KOPT-K1 (cell line): ENCODE measurements at regions not wholly inside any gene's neighbourhood (a gene's known extent, or its start where the extent isn't known, plus 50 kb on each side); places are given as distances from the start of the nearest gene placed in this dataset.

ENCODE experiments used
- H3K27ac ChIP-seq: fragments of 200-600 bp; sonication (generic); 2 replicates; pipeline ENCODE4 v1.5.1; 2016; ENCODE audit warnings: antibody characterized with exemption, mild to moderate bottlenecking, low read depth, low read length; ENCODE audit not compliant: poor library complexity, severe bottlenecking
- H3K36me3 ChIP-seq: fragments of 200-600 bp; sonication (generic); 2 replicates; pipeline ENCODE4 v1.5.1; 2017; ENCODE audit warnings: antibody characterized with exemption, mild to moderate bottlenecking, low read length, moderate library complexity; ENCODE audit not compliant: insufficient read depth
- H3K9me3 ChIP-seq: fragments of 200-600 bp; sonication (generic); 2 replicates; pipeline ENCODE4 v1.5.1; 2017; ENCODE audit warnings: antibody characterized with exemption, low read length, mild to moderate bottlenecking; ENCODE audit not compliant: insufficient read depth, poor library complexity, severe bottlenecking

- Histone ChIP-seq H3K9me3 (no peaks in the 10 kb centered on the region), H3K27ac (no peak overlapping the region), H3K36me3 (no peaks in the 10 kb centered on the region)
These were observed 764.0 kb upstream of the CITED2 start for GRCh38 chr6:140138311-140139010.

GRCh38 chr6:140134224-140134623 lies 759.8 kb upstream of the CITED2 start:
- Histone ChIP-seq H3K9me3 (peaks cover under 1% of the 10 kb centered on the region), H3K27ac (no peak overlapping the region), H3K36me3 (no peaks in the 10 kb centered on the region)

- Histone ChIP-seq H3K36me3 (no peaks in the 10 kb centered on the region), H3K27ac (no peak overlapping the region)
These were observed 755.6 kb upstream of the CITED2 start for GRCh38 chr6:140130074-140130473.

GRCh38 chr6:140124498-140124897 lies 750.0 kb upstream of the CITED2 start:
- Histone ChIP-seq H3K36me3 (no peaks in the 10 kb centered on the region), H3K27ac (no peak overlapping the region), H3K9me3 (peaks cover 12% of the 10 kb centered on the region)

More at GRCh38 chr6:140130074-140130473, 755.6 kb upstream of the CITED2 start:
- peaks cover 12% of the 10 kb centered on the region for H3K9me3 ChIP-seq

DNA sequence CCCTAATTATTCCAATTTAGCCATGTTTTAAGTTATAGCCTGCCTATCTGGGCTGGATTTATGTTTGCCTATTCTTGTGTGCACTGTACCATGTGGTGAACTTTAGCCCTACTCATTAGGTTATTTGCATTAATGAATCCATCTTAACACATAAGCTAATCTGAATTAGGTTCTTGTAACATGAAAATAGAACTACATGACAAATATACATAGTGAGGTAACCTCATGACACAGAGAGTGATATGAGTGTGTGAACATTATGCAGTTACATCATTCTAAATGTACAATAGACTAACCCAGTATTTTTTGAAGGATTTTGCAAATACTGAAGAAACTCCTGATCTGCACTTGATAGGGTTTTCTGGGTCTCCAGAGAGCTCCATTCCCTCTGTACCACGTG lies 733.7 kb upstream of the CITED2 start:
- H3K27ac ChIP-seq, result no peak overlapping the region
- H3K36me3 ChIP-seq, result no peaks in the 10 kb centered on the region
- H3K9me3 ChIP-seq, result no peaks in the 10 kb centered on the region

DNA sequence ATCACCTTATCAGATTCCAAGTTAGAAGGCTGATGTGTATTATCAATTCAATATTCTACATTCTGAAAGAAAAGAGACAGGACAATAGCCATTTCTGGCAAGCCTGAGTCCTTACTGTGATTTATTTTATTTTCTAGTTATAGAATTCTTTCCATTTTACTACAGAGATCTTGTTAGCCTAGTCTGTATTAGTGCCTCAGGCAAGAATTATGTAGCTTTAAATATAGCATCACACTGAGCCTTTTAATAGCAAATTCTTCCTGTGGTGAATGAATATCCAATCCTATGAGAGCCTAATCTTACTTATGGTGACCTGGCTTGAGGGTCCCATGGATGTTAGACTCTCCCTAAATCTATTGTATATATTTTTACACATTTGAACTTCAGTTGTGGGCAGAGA lies 732.8 kb upstream of the CITED2 start:
- Histone ChIP-seq H3K27ac (no peak overlapping the region), H3K9me3 (no peaks in the 10 kb centered on the region), H3K36me3 (no peaks in the 10 kb centered on the region)

DNA sequence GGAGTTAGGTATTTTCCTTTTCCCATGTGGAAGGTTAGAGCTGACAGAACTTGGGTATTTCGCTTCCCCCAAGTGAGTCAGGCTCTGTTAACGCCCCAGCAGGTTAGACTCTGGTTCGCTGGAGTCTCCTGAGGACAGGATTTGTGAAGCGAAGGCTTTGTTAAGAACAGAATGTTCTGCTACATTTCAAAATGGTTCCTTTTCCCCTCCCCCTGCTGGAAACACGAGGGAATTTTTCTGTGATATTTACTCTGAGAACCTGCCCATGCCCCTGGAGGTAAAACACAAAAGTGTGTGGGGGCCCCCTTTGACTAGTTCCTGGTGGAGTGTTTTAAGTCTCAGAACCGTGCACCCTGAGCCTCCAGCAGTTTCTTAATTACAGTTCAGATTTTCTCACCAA lies 731.4 kb upstream of the CITED2 start:
- Histone ChIP-seq H3K36me3 (no peaks in the 10 kb centered on the region), H3K27ac (no peak overlapping the region), H3K9me3 (no peaks in the 10 kb centered on the region)

DNA sequence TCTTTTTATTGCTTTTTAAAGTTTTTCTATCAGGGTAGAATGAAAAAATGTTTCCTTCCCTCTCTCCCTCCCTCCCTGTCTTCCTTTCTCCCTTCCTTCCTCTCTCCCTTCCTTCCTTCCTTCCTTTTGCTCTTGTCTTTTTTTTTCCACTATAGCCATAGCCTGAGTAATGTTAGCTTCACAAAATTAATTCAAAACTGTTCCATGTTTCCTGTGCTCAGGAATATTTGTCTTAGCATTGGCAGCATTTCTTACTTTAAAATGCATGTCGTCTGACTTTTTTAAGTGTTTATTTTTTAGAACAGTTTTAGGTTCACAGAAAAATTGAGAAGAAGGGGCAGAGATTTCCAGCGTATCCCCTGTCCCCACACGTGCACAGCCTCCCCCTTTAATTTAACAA lies 730.8 kb upstream of the CITED2 start:
- Histone ChIP-seq H3K27ac (no peak overlapping the region), H3K36me3 (no peaks in the 10 kb centered on the region), H3K9me3 (no peaks in the 10 kb centered on the region)

DNA sequence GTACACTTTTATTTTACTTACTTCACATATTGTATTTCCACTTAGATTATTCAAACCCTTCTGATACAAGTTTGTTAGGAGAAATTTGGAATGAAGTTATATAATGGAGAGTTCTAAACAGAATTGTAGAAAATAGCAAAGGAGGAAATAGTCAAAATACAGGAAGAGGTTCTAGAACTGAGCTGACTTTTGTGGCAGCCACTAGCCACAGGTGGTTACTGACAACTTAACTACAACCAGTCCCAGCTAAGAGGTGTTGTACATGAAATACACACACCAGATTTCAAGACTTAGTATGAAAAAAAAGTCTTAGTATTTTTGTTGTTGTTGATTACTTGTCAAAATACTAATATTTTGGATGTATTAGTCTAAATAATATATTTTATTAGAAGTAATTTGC lies 727.4 kb upstream of the CITED2 start:
- no peaks in the 10 kb centered on the region for H3K36me3 ChIP-seq
- no peaks in the 10 kb centered on the region for H3K9me3 ChIP-seq
- H3K27ac ChIP-seq, result no peak overlapping the region

DNA sequence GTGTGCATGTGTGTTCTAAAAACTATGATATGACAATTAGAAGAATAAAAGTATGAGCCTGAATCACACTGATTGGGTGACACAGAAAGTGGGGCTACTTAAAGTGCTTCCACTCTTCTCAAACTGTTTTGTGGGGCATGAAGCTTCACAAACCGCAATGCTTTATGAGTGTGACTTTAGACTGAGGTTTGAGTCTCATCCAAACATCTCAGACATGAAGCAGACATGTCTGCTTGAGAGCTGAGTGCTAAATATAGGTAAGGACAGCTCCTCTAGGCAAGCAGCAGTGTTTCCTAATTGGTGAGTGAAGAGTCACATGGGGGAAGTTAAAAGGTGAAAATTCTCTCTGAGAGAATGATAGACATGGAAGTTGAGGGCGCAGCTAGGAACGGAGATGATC lies 726.9 kb upstream of the CITED2 start:
- H3K36me3 ChIP-seq, result no peaks in the 10 kb centered on the region
- no peak overlapping the region for H3K27ac ChIP-seq

GRCh38 chr6:140095532-140095931 lies 721.1 kb upstream of the CITED2 start:
- Histone ChIP-seq H3K9me3 (no peaks in the 10 kb centered on the region), H3K27ac (no peak overlapping the region), H3K36me3 (no peaks in the 10 kb centered on the region)

More for the DNA sequence above, 726.9 kb upstream of the CITED2 start:
- no peaks in the 10 kb centered on the region for H3K9me3 ChIP-seq

GRCh38 chr6:140091895-140092294 lies 717.4 kb upstream of the CITED2 start:
- no peaks in the 10 kb centered on the region for H3K36me3 ChIP-seq
- H3K9me3 ChIP-seq, result no peaks in the 10 kb centered on the region
- H3K27ac ChIP-seq, result no peak overlapping the region

GRCh38 chr6:140090871-140091270 lies 716.4 kb upstream of the CITED2 start:
- Histone ChIP-seq H3K9me3 (no peaks in the 10 kb centered on the region), H3K36me3 (no peaks in the 10 kb centered on the region), H3K27ac (no peak overlapping the region)

- no peaks in the 10 kb centered on the region for H3K36me3 ChIP-seq
- H3K27ac ChIP-seq, result no peak overlapping the region
- H3K9me3 ChIP-seq, result no peaks in the 10 kb centered on the region
These were observed 708.9 kb upstream of the CITED2 start for GRCh38 chr6:140083375-140083774.

DNA sequence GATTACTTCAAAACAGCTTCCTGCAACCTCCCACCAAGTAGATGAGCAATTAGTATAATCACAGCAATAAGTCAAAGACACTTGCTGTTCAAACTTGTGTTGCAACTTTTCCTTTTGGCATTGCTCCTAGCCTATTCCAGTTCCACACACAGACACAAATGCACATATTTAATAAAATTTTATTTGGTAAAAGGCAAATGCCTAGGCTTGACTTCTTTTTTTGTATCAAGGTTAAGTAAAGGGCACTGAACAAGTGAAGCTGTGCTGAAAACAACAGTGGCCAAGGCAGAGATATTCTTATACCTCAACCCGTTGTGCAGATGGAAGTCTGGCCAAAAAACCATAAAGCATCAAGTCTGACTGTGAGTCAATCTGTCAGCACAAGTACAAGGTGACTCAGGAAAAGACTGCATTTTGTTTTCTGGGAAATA lies 708.4 kb upstream of the CITED2 start:
- no peak overlapping the region for H3K27ac ChIP-seq
- no peaks in the 10 kb centered on the region for H3K9me3 ChIP-seq
- no peaks in the 10 kb centered on the region for H3K36me3 ChIP-seq

- Histone ChIP-seq H3K9me3 (no peaks in the 10 kb centered on the region), H3K36me3 (no peaks in the 10 kb centered on the region), H3K27ac (no peak overlapping the region)
These were observed 704.9 kb upstream of the CITED2 start for GRCh38 chr6:140079328-140079727.
